B cell (primary cell): ENCODE measurements at regions not wholly inside any gene's neighbourhood (a gene's known extent, or its start where the extent isn't known, plus 50 kb on each side); places are given as distances from the start of the nearest gene placed in this dataset.

Source experiments
- ATAC-seq: fragments of 200-7000 bp; cut with Tn5 transposase; one replicate; pipeline ENCODE4 v1.10.0; 2021; ENCODE audit warnings: low read depth, mild to moderate bottlenecking, moderate number of reproducible peaks, moderate library complexity
- CTCF ChIA-PET: fragments of 350-600 bp; sonication (Branson Sonifier 250); formaldehyde crosslinking; loops from one replicate; lab custom pipeline; 2021; ENCODE audit warnings: antibody characterized with exemption, inconsistent platforms; lab: Charles Lee
- POLR2A ChIA-PET: fragments of 350-600 bp; sonication (Branson Sonifier 250); formaldehyde crosslinking; loops from one replicate; lab custom pipeline; 2021; ENCODE audit warnings: antibody characterized with exemption; lab: Charles Lee
- DNase-seq: peaks from one replicate; pipeline ENCODE4 v3.0.0; 2013
- H2AFZ ChIP-seq: 2 replicates; pipeline ENCODE4 v1.6.1; 2012; ENCODE audit warnings: mild to moderate bottlenecking, low read depth, low read length; ENCODE audit not compliant: insufficient read depth, poor library complexity, severe bottlenecking
- H3K27ac ChIP-seq, 2 donors: 1 replicate in 1 of 2; 2 replicates in 1 of 2; pipeline ENCODE4 v1.5.1; 2012 to 2013; ENCODE audit warnings: low read length in 2 of 2, mild to moderate bottlenecking in 2 of 2, moderate library complexity in 1 of 2
- H3K27me3 ChIP-seq, 4 experiments: fragments of 200-600 bp in 1 of 4; sonication (generic) in 1 of 4; replicated peaks in 1 of 4; 1 replicate in 2 of 4; 2 replicates in 2 of 4; pipeline versions ENCODE4 v1.6.1 to v1.7.0; 2013 to 2016; ENCODE audit warnings: low read length in 3 of 4, mild to moderate bottlenecking in 2 of 4, mixed read lengths in 1 of 4, moderate library complexity in 1 of 4; ENCODE audit not compliant: insufficient read depth in 4 of 4, control insufficient read depth in 3 of 4; ENCODE audit errors: control extremely low read depth in 1 of 4
- H3K36me3 ChIP-seq, 2 experiments: replicated peaks in 1 of 2; 1 replicate in 1 of 2; 2 replicates in 1 of 2; pipeline versions ENCODE4 v1.6.1 to v1.7.1; 2013; ENCODE audit warnings: low read length in 1 of 2; ENCODE audit not compliant: insufficient read depth in 2 of 2, control insufficient read depth in 1 of 2; ENCODE audit errors: control extremely low read depth in 1 of 2, extremely low read depth in 1 of 2
- H3K4me1 ChIP-seq, 2 donors: fragments of 200-600 bp in 1 of 2; sonication (generic) in 1 of 2; 1 replicate in 1 of 2; 2 replicates in 1 of 2; pipeline versions ENCODE4 v1.5.1 to v1.6.1; 2013 to 2017; ENCODE audit warnings: low read length in 2 of 2; ENCODE audit not compliant: control insufficient read depth in 2 of 2, insufficient read depth in 2 of 2
- H3K4me2 ChIP-seq: replicated peaks from 2 replicates; pipeline ENCODE3; 2012; ENCODE audit warnings: mild to moderate bottlenecking, low read depth, low read length; ENCODE audit not compliant: poor library complexity, severe bottlenecking
- H3K4me3 ChIP-seq, 5 experiments: fragments of 200-600 bp in 1 of 5; sonication (generic) in 1 of 5; 1 replicate in 3 of 5; 2 replicates in 2 of 5; pipeline versions ENCODE4 v1.5.1 to v1.7.0; 2011 to 2016; ENCODE audit warnings: low read length in 4 of 5, mild to moderate bottlenecking in 4 of 5, low read depth in 2 of 5, control low read depth in 1 of 5, moderate library complexity in 1 of 5; ENCODE audit not compliant: insufficient read depth in 1 of 5; ENCODE audit errors: control extremely low read depth in 1 of 5, extremely low read depth in 1 of 5
- H3K79me2 ChIP-seq: fragments of 200-600 bp; sonication (generic); one replicate; pipeline ENCODE4 v1.6.0; 2016; ENCODE audit warnings: low read length; ENCODE audit not compliant: control insufficient read depth, insufficient read depth
- H3K9ac ChIP-seq: fragments of 200-600 bp; sonication (generic); 2 replicates; pipeline ENCODE4 v1.6.1; 2017; ENCODE audit warnings: mild to moderate bottlenecking, low read length, moderate library complexity
- H3K9me3 ChIP-seq, 3 donors: one replicate each; pipeline versions ENCODE4 v1.6.1 to v1.7.1; 2013; ENCODE audit warnings: low read length in 2 of 3; ENCODE audit not compliant: control insufficient read depth in 2 of 3, insufficient read depth in 1 of 3; ENCODE audit errors: control extremely low read depth in 1 of 3
- H4K20me1 ChIP-seq: 2 replicates; pipeline ENCODE4 v1.6.0; 2012; ENCODE audit warnings: mild to moderate bottlenecking, low read length; ENCODE audit not compliant: insufficient read depth, control insufficient read depth, poor library complexity, severe bottlenecking
- H3K27ac Mint-ChIP-seq: one replicate; pipeline ENCODE4 v1.8.0; 2021; ENCODE audit warnings: mixed read lengths
- H3K27me3 Mint-ChIP-seq: one replicate; pipeline ENCODE4 v1.8.0; 2021; ENCODE audit warnings: mixed read lengths
- H3K4me1 Mint-ChIP-seq: one replicate; pipeline ENCODE4 v1.8.0; 2021; ENCODE audit warnings: mixed read lengths
- H3K4me3 Mint-ChIP-seq: one replicate; pipeline ENCODE4 v1.8.0; 2021; ENCODE audit warnings: mixed read lengths
- H3K9me3 Mint-ChIP-seq: one replicate; pipeline ENCODE4 v1.8.0; 2022; ENCODE audit warnings: mixed read lengths; ENCODE audit not compliant: insufficient read depth
- EZH2 ChIP-seq: IDR thresholded peaks from 2 replicates; pipeline ENCODE4 v1.6.1; 2012; ENCODE audit warnings: borderline replicate concordance, low read depth, mild to moderate bottlenecking, moderate library complexity, low read length; ENCODE audit not compliant: insufficient read depth, poor library complexity, severe bottlenecking
- WGBS: methylation state at CpG from one replicate; pipeline ENCODE4 v1.1.5; 2013; ENCODE audit warnings: missing lambda C conversion rate; ENCODE audit not compliant: insufficient coverage; 5-methylcytosine and 5-hydroxymethylcytosine counted together
- intact Hi-C: fragments of 100-400 bp; cut with micrococcal nuclease; formaldehyde crosslinking; loops from one replicate; pipeline ENCODE4 v1.10.0; 2022
- TF ChIP-seq, protein P1 (sequence below): fragments of 200-600 bp; IDR thresholded peaks from one replicate; pipeline ENCODE4 v1.8.0; 2022; ENCODE audit warnings: antibody characterized with exemption, mild to moderate bottlenecking

DNA sequence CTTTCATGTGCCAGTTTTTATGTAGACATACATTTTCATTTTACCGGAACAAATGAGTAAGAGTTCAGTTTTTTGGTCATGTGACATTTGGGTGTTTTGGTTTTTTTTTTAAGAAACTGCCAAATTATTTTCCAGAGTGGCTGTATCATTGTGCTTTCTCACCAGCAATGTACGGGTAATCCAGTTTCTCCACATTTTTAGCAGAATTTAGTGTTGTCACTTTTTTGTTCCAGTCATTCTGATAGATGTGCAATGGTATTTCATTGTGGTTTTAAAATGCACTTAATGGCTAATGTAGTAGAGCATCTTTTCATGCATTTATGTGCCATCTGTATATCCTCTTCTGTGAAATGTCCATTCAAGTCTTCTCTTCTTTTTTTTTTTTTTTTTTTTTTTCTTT lies 126.5 kb upstream of the FBXO11 start:
- Mint-ChIP-seq H3K9me3 (peaks cover 2% of the 10 kb centered on the region), H3K27ac (no peak overlapping the region), H3K27me3 (no peaks in the 10 kb centered on the region), H3K4me1 (peaks cover 6% of the 10 kb centered on the region), H3K4me3 (no peak overlapping the region)
- no peaks in the 10 kb centered on the region for H3K36me3 ChIP-seq
- no peaks in the 10 kb centered on the region for H3K4me1 ChIP-seq
- ChIA-PET POLR2A (no interaction called here), CTCF (no interaction called here)
- no peaks in the 10 kb centered on the region for H3K79me2 ChIP-seq
- no peak overlapping the region for H3K27ac ChIP-seq
- no peaks in the 10 kb centered on the region for H4K20me1 ChIP-seq
- no peak overlapping the region for H3K9ac ChIP-seq
- WGBS: no CpG with 5 or more reads among the region's 2 CpGs
- H3K4me3 ChIP-seq: no peak overlapping the region
- no peak for DNase-seq
- H3K9me3 ChIP-seq: peaks cover 0 to 11% (median 8%) of the 10 kb centered on the region in 3 donors
- H2AFZ ChIP-seq: no peak overlapping the region
- TF ChIP-seq, protein P1, sequence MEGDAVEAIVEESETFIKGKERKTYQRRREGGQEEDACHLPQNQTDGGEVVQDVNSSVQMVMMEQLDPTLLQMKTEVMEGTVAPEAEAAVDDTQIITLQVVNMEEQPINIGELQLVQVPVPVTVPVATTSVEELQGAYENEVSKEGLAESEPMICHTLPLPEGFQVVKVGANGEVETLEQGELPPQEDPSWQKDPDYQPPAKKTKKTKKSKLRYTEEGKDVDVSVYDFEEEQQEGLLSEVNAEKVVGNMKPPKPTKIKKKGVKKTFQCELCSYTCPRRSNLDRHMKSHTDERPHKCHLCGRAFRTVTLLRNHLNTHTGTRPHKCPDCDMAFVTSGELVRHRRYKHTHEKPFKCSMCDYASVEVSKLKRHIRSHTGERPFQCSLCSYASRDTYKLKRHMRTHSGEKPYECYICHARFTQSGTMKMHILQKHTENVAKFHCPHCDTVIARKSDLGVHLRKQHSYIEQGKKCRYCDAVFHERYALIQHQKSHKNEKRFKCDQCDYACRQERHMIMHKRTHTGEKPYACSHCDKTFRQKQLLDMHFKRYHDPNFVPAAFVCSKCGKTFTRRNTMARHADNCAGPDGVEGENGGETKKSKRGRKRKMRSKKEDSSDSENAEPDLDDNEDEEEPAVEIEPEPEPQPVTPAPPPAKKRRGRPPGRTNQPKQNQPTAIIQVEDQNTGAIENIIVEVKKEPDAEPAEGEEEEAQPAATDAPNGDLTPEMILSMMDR: no peak
- no peak for TF ChIP-seq EZH2
- intact Hi-C loops: no loop called here
- ATAC-seq: no peak
- H3K4me2 ChIP-seq: no peak overlapping the region
- H3K27me3 ChIP-seq: no peaks in the 10 kb centered on the region

DNA sequence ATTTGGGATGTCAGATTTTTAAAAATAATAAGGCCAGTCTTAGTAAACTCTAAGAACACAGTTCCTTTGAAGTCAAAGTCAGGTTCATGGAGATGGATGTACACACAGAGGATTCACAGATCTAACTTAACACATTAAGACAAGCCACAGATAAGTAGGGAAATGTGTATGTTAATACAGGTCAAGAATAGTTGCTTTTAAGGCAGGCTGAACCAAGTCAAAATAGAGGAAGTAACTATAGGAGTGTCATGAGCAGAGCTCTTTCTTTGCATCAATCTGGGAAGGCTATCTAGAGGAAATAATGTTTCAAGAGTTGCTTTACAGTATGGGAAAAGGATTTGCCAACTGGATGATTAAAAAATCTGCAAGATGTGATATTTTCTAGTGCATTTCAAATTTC lies 128.0 kb upstream of the FBXO11 start:
- Histone ChIP-seq H4K20me1 (no peaks in the 10 kb centered on the region), H3K27me3 (no peaks in the 10 kb centered on the region), H3K4me3 (no peak overlapping the region), H3K27ac (no peak overlapping the region), H3K9ac (no peak overlapping the region), H2AFZ (no peak overlapping the region), H3K36me3 (no peaks in the 10 kb centered on the region), H3K9me3 (peaks cover 0 to 11% (median 8%) of the 10 kb centered on the region in 3 donors), H3K4me1 (no peaks in the 10 kb centered on the region), H3K79me2 (no peaks in the 10 kb centered on the region), H3K4me2 (no peak overlapping the region)
- DNase-seq (no peak), ATAC-seq (no peak)
- intact Hi-C loops: no loop called here
- peaks cover 2% of the 10 kb centered on the region for H3K9me3 Mint-ChIP-seq
- ChIA-PET CTCF (interaction anchor here (0.7 kb wide), 1 partner anchor 107 kb away, joined by 4 read pairs; no protein-coding TSS in a partner anchor), POLR2A (no interaction called here)
- H3K4me3 Mint-ChIP-seq: no peak overlapping the region
- no peaks in the 10 kb centered on the region for H3K27me3 Mint-ChIP-seq
- H3K4me1 Mint-ChIP-seq: peaks cover 6% of the 10 kb centered on the region
- TF ChIP-seq, protein P1: no peak
- TF ChIP-seq EZH2: no peak
- H3K27ac Mint-ChIP-seq: no peak overlapping the region
